ENCODE measurements at regions not wholly inside any gene's neighbourhood (a gene's known extent, or its start where the extent isn't known, plus 50 kb on each side); places are given as distances from the start of the nearest gene placed in this dataset.

DNA sequence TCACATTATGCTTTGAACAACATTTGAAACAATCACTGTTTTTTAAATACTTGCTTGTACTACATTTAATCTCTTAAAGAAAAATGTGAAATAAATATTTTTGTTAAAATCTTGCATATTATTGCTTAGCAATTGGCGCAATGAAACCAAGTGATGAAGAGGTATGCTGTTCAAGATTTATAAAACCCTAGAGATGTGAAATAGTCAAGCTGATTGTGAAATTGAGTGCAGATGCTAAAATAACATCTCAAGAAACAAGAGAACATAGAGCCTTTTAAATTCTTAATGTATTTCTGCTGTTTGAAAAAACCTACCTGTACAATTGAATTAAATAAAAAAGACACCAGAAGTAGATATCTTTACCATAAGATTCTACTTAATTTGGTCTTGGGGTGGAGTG is 179.2 kb upstream of the MCHR2 start:
- TF ChIP-seq, protein P1, sequence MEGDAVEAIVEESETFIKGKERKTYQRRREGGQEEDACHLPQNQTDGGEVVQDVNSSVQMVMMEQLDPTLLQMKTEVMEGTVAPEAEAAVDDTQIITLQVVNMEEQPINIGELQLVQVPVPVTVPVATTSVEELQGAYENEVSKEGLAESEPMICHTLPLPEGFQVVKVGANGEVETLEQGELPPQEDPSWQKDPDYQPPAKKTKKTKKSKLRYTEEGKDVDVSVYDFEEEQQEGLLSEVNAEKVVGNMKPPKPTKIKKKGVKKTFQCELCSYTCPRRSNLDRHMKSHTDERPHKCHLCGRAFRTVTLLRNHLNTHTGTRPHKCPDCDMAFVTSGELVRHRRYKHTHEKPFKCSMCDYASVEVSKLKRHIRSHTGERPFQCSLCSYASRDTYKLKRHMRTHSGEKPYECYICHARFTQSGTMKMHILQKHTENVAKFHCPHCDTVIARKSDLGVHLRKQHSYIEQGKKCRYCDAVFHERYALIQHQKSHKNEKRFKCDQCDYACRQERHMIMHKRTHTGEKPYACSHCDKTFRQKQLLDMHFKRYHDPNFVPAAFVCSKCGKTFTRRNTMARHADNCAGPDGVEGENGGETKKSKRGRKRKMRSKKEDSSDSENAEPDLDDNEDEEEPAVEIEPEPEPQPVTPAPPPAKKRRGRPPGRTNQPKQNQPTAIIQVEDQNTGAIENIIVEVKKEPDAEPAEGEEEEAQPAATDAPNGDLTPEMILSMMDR (IDR thresholded peaks at IDR 0.05; ENCODE audit: unreplicated experiment in 3 of 3), result no peak
- H3K9me3 Mint-ChIP-seq, result no peaks in the 10 kb centered on the region
- no peak overlapping the region for H3K27ac Mint-ChIP-seq

DNA sequence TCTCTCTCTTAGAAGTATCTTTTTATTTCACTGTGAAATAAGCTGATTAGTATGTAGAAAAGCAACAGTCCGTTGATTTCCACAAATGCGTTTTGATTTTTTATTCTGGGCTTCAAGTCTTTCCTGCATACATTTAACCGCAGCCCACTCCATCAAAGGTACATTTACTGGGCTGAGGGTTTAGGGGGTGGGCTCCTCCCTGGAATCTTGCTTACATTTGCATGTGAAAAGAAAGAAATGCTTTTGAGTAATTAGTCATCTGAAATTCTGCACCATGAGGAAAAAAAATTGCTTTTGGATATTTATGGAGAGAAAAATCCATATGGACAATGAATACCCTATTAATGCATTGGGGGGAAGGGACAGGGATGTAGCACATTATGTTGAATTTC is 178.3 kb upstream of the MCHR2 start:
- Mint-ChIP-seq H3K27ac (no peak overlapping the region), H3K9me3 (no peaks in the 10 kb centered on the region), H3K27me3 (ENCODE audit: low read depth) (no peaks in the 10 kb centered on the region), H3K36me3 (ENCODE audit: low read depth) (no peaks in the 10 kb centered on the region), H3K4me3 (no peak overlapping the region), H3K4me1 (peaks cover 38% of the 10 kb centered on the region)
- TF ChIP-seq, protein P1 (IDR thresholded peaks at IDR 0.05; ENCODE audit: unreplicated experiment in 3 of 3), result no peak

More for the DNA sequence above, 179.2 kb upstream of the MCHR2 start:
- H3K4me1 Mint-ChIP-seq, result peaks cover 34% of the 10 kb centered on the region
- no peaks in the 10 kb centered on the region for H3K36me3 Mint-ChIP-seq (ENCODE audit: low read depth)
- H3K27me3 Mint-ChIP-seq (ENCODE audit: low read depth), result no peaks in the 10 kb centered on the region
- H3K4me3 Mint-ChIP-seq, result no peak overlapping the region

DNA sequence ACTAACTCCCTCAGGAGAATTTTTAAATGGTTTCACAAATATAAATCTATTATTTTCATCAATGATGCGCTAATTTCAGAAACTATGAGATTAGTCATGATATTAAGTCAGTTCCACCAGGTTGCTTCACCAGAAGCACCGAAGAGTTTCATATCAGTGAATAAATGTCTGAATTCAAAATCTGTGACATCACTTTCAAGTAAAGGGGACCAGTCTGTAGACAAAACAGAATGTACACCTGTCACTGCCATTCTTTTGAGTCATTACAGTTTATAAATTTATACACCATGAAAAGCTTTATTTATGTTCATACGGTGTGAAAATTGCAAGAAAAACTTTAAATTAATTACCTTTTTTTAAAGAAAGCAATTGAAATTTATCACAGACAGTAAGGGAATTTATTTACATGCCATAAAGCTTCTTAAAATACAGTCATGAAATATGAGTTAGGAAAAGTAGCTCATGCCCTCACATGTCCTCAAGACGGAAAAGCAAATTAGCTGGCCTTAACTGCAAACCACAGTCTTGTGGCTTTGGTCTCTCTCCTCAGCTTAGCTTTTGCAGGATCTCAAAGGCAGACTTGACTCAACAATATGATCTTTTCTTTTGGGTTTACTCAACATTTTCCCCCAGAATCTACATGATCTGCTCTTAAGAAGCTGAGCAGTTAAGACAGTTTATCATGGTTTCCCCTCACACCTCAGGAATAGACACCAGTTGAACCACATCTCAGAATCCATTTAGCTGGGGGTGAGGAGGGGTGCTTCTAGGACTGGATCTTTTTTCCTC is 177.7 kb upstream of the MCHR2 start:
- no peaks in the 10 kb centered on the region for H3K36me3 Mint-ChIP-seq (ENCODE audit: low read depth)
- no peak overlapping the region for H3K27ac Mint-ChIP-seq
- no peaks in the 10 kb centered on the region for H3K27me3 Mint-ChIP-seq (ENCODE audit: low read depth)
- no peak overlapping the region for H3K4me3 Mint-ChIP-seq
- H3K4me1 Mint-ChIP-seq, result peaks cover 37% of the 10 kb centered on the region
- TF ChIP-seq, protein P1 (IDR thresholded peaks at IDR 0.05; ENCODE audit: unreplicated experiment in 3 of 3), result no peak
- H3K9me3 Mint-ChIP-seq, result no peaks in the 10 kb centered on the region

DNA sequence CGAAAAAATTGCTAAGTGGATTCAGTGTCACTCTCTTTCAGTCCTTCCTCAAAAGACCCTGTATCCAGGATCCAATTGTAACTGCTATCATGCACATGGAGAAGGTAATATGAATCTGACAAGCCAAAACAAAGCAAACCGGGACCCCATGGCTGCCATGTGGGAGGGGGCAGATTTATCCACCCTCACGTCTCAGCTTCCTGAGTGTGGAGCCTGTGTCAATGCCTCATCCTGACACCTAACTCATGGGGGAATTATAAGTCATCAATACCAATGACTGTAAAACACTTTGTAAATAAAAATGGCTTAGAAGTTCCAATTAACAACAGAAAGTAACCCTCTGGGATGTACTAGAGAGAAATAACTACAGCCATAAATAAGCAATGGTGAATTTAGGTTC is 174.1 kb upstream of the MCHR2 start:
- Mint-ChIP-seq H3K27me3 (ENCODE audit: low read depth) (no peaks in the 10 kb centered on the region), H3K9me3 (no peaks in the 10 kb centered on the region), H3K36me3 (ENCODE audit: low read depth) (no peaks in the 10 kb centered on the region), H3K4me3 (no peak overlapping the region), H3K27ac (peak overlapping the region in 1 of 3 experiments; percentile 20), H3K4me1 (peaks cover 17% of the 10 kb centered on the region)
- TF ChIP-seq, protein P1 (IDR thresholded peaks at IDR 0.05; ENCODE audit: unreplicated experiment in 3 of 3), result no peak

DNA sequence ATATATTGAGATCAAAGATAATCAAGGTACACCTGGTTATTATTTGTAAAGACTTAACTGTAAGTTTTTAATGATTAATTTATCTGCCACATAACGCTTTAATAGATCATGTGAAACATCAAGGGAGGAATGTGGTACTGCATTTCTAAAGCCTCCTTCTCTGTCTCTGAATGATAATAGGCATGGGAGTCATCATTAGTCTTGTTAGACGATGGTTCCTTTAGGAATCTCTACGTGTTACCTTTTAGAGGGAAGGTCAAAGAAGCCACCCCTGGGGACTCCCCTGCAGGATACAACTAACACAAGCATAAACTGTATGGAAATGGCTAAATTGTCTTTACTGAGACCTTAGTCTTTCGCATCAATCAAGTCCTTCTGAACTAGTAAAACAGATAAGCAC is 173.6 kb upstream of the MCHR2 start:
- H3K4me3 Mint-ChIP-seq, result no peak overlapping the region
- peaks cover 16% of the 10 kb centered on the region for H3K4me1 Mint-ChIP-seq
- H3K36me3 Mint-ChIP-seq (ENCODE audit: low read depth), result no peaks in the 10 kb centered on the region
- H3K27me3 Mint-ChIP-seq (ENCODE audit: low read depth), result no peaks in the 10 kb centered on the region
- TF ChIP-seq, protein P1 (IDR thresholded peaks at IDR 0.05; ENCODE audit: unreplicated experiment in 3 of 3), result no peak
- no peaks in the 10 kb centered on the region for H3K9me3 Mint-ChIP-seq
- peak overlapping the region in 1 of 3 experiments; percentile 20 for H3K27ac Mint-ChIP-seq

DNA sequence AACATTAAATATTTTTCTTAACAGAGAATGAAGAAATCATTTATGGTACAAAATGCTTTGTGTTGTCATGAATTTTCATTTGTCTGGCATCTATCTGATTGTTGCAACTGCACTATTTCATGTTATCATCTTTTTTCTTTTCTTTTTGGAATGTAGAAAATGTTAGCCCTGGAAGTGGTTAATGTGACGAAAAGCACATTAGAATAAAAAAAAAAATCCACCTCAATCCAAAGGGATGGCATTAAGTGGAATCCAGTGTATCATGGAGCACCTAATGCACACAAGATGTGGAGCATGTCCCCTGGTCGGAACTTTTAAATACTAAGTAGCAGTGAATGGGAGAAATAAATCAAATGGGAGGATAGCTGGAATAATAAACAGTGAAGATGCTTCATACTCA is 172.9 kb upstream of the MCHR2 start:
- peak overlapping the region in 2 of 3 experiments; percentile 5 to 7 for H3K27ac Mint-ChIP-seq
- H3K4me1 Mint-ChIP-seq, result peaks cover 11% of the 10 kb centered on the region
- no peaks in the 10 kb centered on the region for H3K9me3 Mint-ChIP-seq
- H3K36me3 Mint-ChIP-seq (ENCODE audit: low read depth), result no peaks in the 10 kb centered on the region
- TF ChIP-seq, protein P1 (IDR thresholded peaks at IDR 0.05; ENCODE audit: unreplicated experiment in 3 of 3), result no peak
- no peaks in the 10 kb centered on the region for H3K27me3 Mint-ChIP-seq (ENCODE audit: low read depth)
- no peak overlapping the region for H3K4me3 Mint-ChIP-seq
